ENCODE measurements at regions not wholly inside any gene's neighbourhood (a gene's known extent, or its start where the extent isn't known, plus 50 kb on each side); places are given as distances from the start of the nearest gene placed in this dataset.

DNA sequence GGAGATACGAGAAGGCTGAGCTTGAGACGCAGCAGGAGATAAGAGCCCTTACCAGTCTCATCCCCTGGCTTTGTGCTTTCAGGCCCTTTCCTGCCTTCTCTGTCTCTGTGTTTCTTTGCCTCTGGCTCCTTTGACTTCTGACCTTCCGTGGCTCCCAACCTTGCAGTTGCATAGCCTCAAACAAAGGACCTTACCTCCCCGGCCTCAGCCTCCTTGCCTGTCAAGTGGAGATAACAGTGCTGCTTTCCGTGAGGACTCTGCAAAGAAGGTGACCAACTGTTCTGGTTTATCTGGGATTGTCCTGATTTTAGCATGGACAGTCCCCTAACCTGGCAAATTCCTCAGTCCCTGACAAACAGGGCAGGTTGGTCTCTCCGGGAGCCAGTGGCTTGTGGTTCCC is 287.8 kb upstream of the MVB12B start:
- no peaks in the 10 kb centered on the region for H3K36me3 ChIP-seq (ENCODE audit: control insufficient read depth in 1 of 2, insufficient read depth in 2 of 2, low read length in 2 of 2)
- H4K20me1 ChIP-seq (ENCODE audit: insufficient read depth): no peaks in the 10 kb centered on the region
- H3K79me2 ChIP-seq (ENCODE audit: insufficient read depth, low read length): no peaks in the 10 kb centered on the region
- no peaks in the 10 kb centered on the region for H3K4me1 ChIP-seq (ENCODE audit: control insufficient read depth in 1 of 2, insufficient read depth in 2 of 2, low read length in 2 of 2)
- intact Hi-C loops (cut with micrococcal nuclease): no loop called here
- H3K27ac ChIP-seq (ENCODE audit: low read depth, low read length): no peak overlapping the region
- no peak for ATAC-seq
- POLR2A ChIA-PET: no interaction called here
- DNase-seq (ENCODE audit: low read depth, low spot score): no peak
- TF ChIP-seq ZFX (IDR thresholded peaks at IDR 0.05) (no peak), MAX (IDR thresholded peaks at IDR 0.05) (no peak), FOSL1 (IDR thresholded peaks at IDR 0.05; ENCODE audit: low read depth) (no peak), POLR2A (IDR thresholded peaks at IDR 0.05; ENCODE audit: borderline replicate concordance, extremely low read depth, insufficient read depth, insufficient read length) (no peak), EZH2 (IDR thresholded peaks at IDR 0.05) (no peak), REST (IDR thresholded peaks at IDR 0.05; ENCODE audit: low read depth) (no peak), ZNF274 (IDR thresholded peaks at IDR 0.05; ENCODE audit: low read depth, low read length) (no peak), SIN3A (IDR thresholded peaks at IDR 0.05; ENCODE audit: low read depth) (no peak), EGR1 (IDR thresholded peaks at IDR 0.05; ENCODE audit: low read depth) (no peak), CEBPB (IDR thresholded peaks at IDR 0.05; ENCODE audit: low read depth) (no peak), ELF1 (IDR thresholded peaks at IDR 0.05; ENCODE audit: borderline replicate concordance, low read depth) (no peak), SP1 (IDR thresholded peaks at IDR 0.05; ENCODE audit: low read depth) (no peak)
- TF ChIP-seq, protein P1, sequence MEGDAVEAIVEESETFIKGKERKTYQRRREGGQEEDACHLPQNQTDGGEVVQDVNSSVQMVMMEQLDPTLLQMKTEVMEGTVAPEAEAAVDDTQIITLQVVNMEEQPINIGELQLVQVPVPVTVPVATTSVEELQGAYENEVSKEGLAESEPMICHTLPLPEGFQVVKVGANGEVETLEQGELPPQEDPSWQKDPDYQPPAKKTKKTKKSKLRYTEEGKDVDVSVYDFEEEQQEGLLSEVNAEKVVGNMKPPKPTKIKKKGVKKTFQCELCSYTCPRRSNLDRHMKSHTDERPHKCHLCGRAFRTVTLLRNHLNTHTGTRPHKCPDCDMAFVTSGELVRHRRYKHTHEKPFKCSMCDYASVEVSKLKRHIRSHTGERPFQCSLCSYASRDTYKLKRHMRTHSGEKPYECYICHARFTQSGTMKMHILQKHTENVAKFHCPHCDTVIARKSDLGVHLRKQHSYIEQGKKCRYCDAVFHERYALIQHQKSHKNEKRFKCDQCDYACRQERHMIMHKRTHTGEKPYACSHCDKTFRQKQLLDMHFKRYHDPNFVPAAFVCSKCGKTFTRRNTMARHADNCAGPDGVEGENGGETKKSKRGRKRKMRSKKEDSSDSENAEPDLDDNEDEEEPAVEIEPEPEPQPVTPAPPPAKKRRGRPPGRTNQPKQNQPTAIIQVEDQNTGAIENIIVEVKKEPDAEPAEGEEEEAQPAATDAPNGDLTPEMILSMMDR (IDR thresholded peaks at IDR 0.05 in 2 of 3, conservative IDR thresholded peaks at IDR 0.05 in 1 of 3; ENCODE audit: borderline replicate concordance in 1 of 3, insufficient read depth in 1 of 3, low read depth in 2 of 3, low read length in 2 of 3): no peak
- TF ChIP-seq, protein P2, sequence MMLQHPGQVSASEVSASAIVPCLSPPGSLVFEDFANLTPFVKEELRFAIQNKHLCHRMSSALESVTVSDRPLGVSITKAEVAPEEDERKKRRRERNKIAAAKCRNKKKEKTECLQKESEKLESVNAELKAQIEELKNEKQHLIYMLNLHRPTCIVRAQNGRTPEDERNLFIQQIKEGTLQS (IDR thresholded peaks at IDR 0.05): no peak
- no TSS peak for BruUV-seq (replicated peaks)
- CTCF ChIA-PET: no interaction called here
- RAD21 ChIA-PET (ENCODE audit: low non-redundant PET in 1 of 2, low total read pairs in 2 of 2, uncharacterized antibody in 2 of 2, unreplicated experiment in 2 of 2): no interaction called here
- no peak overlapping the region for H2AFZ ChIP-seq (ENCODE audit: low read depth, low read length, poor library complexity, severe bottlenecking)
- no peak overlapping the region for H3K4me2 ChIP-seq (ENCODE audit: low read length)
- H3K9me2 ChIP-seq (ENCODE audit: insufficient read depth): no peaks in the 10 kb centered on the region
- H3K27me3 ChIP-seq (ENCODE audit: insufficient read depth, low read length): no peaks in the 10 kb centered on the region
- H3K4me3 ChIP-seq (replicated peaks in 1 of 2; ENCODE audit: low read depth in 1 of 2, low read length in 2 of 2): no peak overlapping the region
- H3K9me3 ChIP-seq (ENCODE audit: control insufficient read depth in 1 of 2, insufficient read depth in 1 of 2, low read depth in 1 of 2, low read length in 2 of 2): 0 out of 4 replicates have a peak, but pooled peaks cover 0 to 4% of the 10 kb centered on the region in 2 experiments
- H3K9ac ChIP-seq (ENCODE audit: low read length): no peak overlapping the region

All from HCT116 (cell line).